Subcutaneous abdominal adipose tissue (tissue), 5 donors: ENCODE measurements at regions not wholly inside any gene's neighbourhood (a gene's known extent, or its start where the extent isn't known, plus 50 kb on each side); places are given as distances from the start of the nearest gene placed in this dataset.

Source experiments
- H3K27ac ChIP-seq: one replicate; pipeline ENCODE4 v1.7.0; 2013; ENCODE audit warnings: low read depth, mild to moderate bottlenecking, inconsistent platforms, low read length, moderate library complexity
- H3K27me3 ChIP-seq, 5 donors: one replicate each; pipeline ENCODE4 v1.7.0; 2013; ENCODE audit warnings: low read length in 5 of 5, inconsistent platforms in 1 of 5; ENCODE audit not compliant: control insufficient read depth in 5 of 5, insufficient read depth in 4 of 5
- H3K36me3 ChIP-seq, 5 donors: one replicate each; pipeline ENCODE4 v1.7.0; 2013; ENCODE audit warnings: low read length in 5 of 5; ENCODE audit not compliant: control insufficient read depth in 5 of 5, insufficient read depth in 5 of 5
- H3K4me1 ChIP-seq, 5 donors: one replicate each; pipeline ENCODE4 v1.7.0; 2013; ENCODE audit warnings: low read length in 5 of 5, mild to moderate bottlenecking in 3 of 5, moderate library complexity in 1 of 5; ENCODE audit not compliant: control insufficient read depth in 5 of 5, insufficient read depth in 5 of 5
- H3K4me3 ChIP-seq, 5 donors: one replicate each; pipeline ENCODE4 v1.7.0; 2013; ENCODE audit warnings: low read length in 5 of 5, low read depth in 1 of 5
- H3K9ac ChIP-seq, 5 donors: one replicate each; pipeline ENCODE4 v1.7.0; 2013; ENCODE audit warnings: low read length in 5 of 5, mild to moderate bottlenecking in 4 of 5, moderate library complexity in 3 of 5
- H3K9me3 ChIP-seq, 5 donors: one replicate each; pipeline ENCODE4 v1.7.0; 2013; ENCODE audit warnings: low read length in 5 of 5; ENCODE audit not compliant: control insufficient read depth in 5 of 5
- donor health status: healthy.
- donor health status: healthy.
- donor health status: healthy.
- donor health status: healthy.
- donor health status: healthy.

- Histone ChIP-seq H3K27ac (no peak overlapping the region), H3K9me3 (no peaks in the 10 kb centered on the region), H3K27me3 (no peaks in the 10 kb centered on the region), H3K4me3 (no peak overlapping the region), H3K9ac (no peak overlapping the region), H3K4me1 (peaks cover 3 to 18% (median 13%) of the 10 kb centered on the region in 5 donors), H3K36me3 (no peaks in the 10 kb centered on the region)
These were observed 632.7 kb upstream of the ID2 start for GRCh38 chr2:8049176-8049575.

- Histone ChIP-seq H3K27me3 (no peaks in the 10 kb centered on the region), H3K9ac (no peak overlapping the region), H3K27ac (no peak overlapping the region), H3K36me3 (no peaks in the 10 kb centered on the region), H3K4me1 (peaks cover 3 to 27% (median 18%) of the 10 kb centered on the region in 5 donors), H3K4me3 (no peak overlapping the region), H3K9me3 (no peaks in the 10 kb centered on the region)
These were observed 631.8 kb upstream of the ID2 start for GRCh38 chr2:8049851-8050571.

- Histone ChIP-seq H3K27ac (no peak overlapping the region), H3K9ac (no peak overlapping the region), H3K36me3 (no peaks in the 10 kb centered on the region), H3K27me3 (no peaks in the 10 kb centered on the region), H3K4me1 (peaks cover 3 to 32% (median 26%) of the 10 kb centered on the region in 5 donors), H3K9me3 (no peaks in the 10 kb centered on the region), H3K4me3 (no peak overlapping the region)
These were observed 628.6 kb upstream of the ID2 start for GRCh38 chr2:8053216-8053615.

- Histone ChIP-seq H3K27ac (no peak overlapping the region), H3K4me3 (no peak overlapping the region), H3K4me1 (peaks cover 3 to 34% (median 30%) of the 10 kb centered on the region in 5 donors), H3K36me3 (no peaks in the 10 kb centered on the region), H3K9me3 (no peaks in the 10 kb centered on the region), H3K27me3 (no peaks in the 10 kb centered on the region), H3K9ac (no peak overlapping the region)
These were observed 627.8 kb upstream of the ID2 start for GRCh38 chr2:8054070-8054469.

GRCh38 chr2:8058652-8059051 lies 623.2 kb upstream of the ID2 start:
- Histone ChIP-seq H3K9ac (peak overlapping the region in 1 of 5 donors; percentile 23), H3K27ac (no peak overlapping the region), H3K27me3 (no peaks in the 10 kb centered on the region), H3K4me1 (peaks cover 0 to 26% (median 21%) of the 10 kb centered on the region in 5 donors), H3K4me3 (no peak overlapping the region), H3K9me3 (no peaks in the 10 kb centered on the region), H3K36me3 (no peaks in the 10 kb centered on the region)

GRCh38 chr2:8059255-8059654 lies 622.6 kb upstream of the ID2 start:
- no peaks in the 10 kb centered on the region for H3K27me3 ChIP-seq
- H3K9ac ChIP-seq: no peak overlapping the region
- no peak overlapping the region for H3K4me3 ChIP-seq
- no peak overlapping the region for H3K27ac ChIP-seq
- H3K36me3 ChIP-seq: no peaks in the 10 kb centered on the region
- peaks cover 0 to 25% (median 17%) of the 10 kb centered on the region in 5 donors for H3K4me1 ChIP-seq
- no peaks in the 10 kb centered on the region for H3K9me3 ChIP-seq

GRCh38 chr2:8059794-8060193 lies 622.1 kb upstream of the ID2 start:
- H3K9ac ChIP-seq: no peak overlapping the region
- no peak overlapping the region for H3K27ac ChIP-seq
- no peak overlapping the region for H3K4me3 ChIP-seq
- H3K27me3 ChIP-seq: no peaks in the 10 kb centered on the region
- peaks cover 0 to 20% (median 14%) of the 10 kb centered on the region in 5 donors for H3K4me1 ChIP-seq
- H3K9me3 ChIP-seq: no peaks in the 10 kb centered on the region
- no peaks in the 10 kb centered on the region for H3K36me3 ChIP-seq

- Histone ChIP-seq H3K27me3 (no peaks in the 10 kb centered on the region), H3K4me1 (peaks cover 0 to 14% (median 11%) of the 10 kb centered on the region in 5 donors), H3K27ac (no peak overlapping the region), H3K4me3 (no peak overlapping the region), H3K9me3 (no peaks in the 10 kb centered on the region), H3K9ac (no peak overlapping the region), H3K36me3 (no peaks in the 10 kb centered on the region)
These were observed 620.6 kb upstream of the ID2 start for GRCh38 chr2:8061219-8061618.

GRCh38 chr2:8064603-8065002 lies 617.3 kb upstream of the ID2 start:
- Histone ChIP-seq H3K9me3 (no peaks in the 10 kb centered on the region), H3K4me3 (no peak overlapping the region), H3K4me1 (peaks cover 0 to 5% (median 0%) of the 10 kb centered on the region in 5 donors), H3K27me3 (no peaks in the 10 kb centered on the region), H3K9ac (no peak overlapping the region), H3K36me3 (no peaks in the 10 kb centered on the region), H3K27ac (no peak overlapping the region)

GRCh38 chr2:8065191-8065590 lies 616.7 kb upstream of the ID2 start:
- H3K9ac ChIP-seq: no peak overlapping the region
- H3K4me3 ChIP-seq: no peak overlapping the region
- H3K36me3 ChIP-seq: no peaks in the 10 kb centered on the region
- H3K27ac ChIP-seq: no peak overlapping the region
- H3K9me3 ChIP-seq: no peaks in the 10 kb centered on the region
- no peaks in the 10 kb centered on the region for H3K27me3 ChIP-seq
- H3K4me1 ChIP-seq: peaks cover 0 to 5% (median 0%) of the 10 kb centered on the region in 5 donors
